HG03457 (cell line): ENCODE measurements at regions not wholly inside any gene's neighbourhood (a gene's known extent, or its start where the extent isn't known, plus 50 kb on each side); places are given as distances from the start of the nearest gene placed in this dataset.
A peak's percentile ranks its signal among the peaks of the same experiment; 100 is the strongest.

Experiments used
- ATAC-seq: cut with Tn5 transposase; IDR thresholded peaks from one replicate; pipeline ENCODE4 v1.9.1; 2021; ENCODE audit warnings: moderate number of reproducible peaks; ENCODE audit not compliant: unreplicated experiment

DNA sequence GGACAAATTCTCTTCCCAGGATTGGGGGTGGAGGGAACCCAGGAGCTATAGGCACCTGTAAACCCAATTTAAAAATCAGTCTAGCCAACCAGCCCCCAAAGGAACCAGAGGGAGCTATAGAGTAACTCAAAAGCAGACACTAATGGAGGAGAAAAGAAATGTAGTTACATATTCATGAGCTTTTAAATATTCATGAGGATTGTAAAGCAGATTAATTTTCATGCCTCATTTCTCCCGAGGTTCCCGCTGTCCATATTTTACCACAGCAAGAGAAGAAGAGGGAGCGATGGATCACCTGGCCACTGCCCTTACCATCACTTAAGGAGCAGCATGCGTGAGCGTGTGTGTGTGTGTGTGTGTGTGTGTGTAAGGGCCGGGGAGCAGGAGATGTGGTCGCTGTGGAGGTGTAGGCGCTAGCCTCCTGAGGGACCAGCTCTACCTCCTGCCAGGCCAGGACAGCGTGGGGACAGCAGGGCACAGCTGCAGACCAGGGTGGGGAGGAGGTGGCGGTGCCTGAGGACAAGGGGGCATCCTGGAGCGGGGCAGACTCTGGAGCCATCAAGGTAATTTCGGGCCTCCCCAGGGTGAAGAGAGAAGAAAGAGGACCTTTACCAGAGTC, 100.7 kb upstream of the THY1 start:
- ATAC-seq, result no peak

GRCh38 chr11:119522609-119523008, 99.6 kb upstream of the THY1 start:
- ATAC-seq, result no peak

GRCh38 chr11:119521551-119521950, 98.6 kb upstream of the THY1 start:
- no peak for ATAC-seq

DNA sequence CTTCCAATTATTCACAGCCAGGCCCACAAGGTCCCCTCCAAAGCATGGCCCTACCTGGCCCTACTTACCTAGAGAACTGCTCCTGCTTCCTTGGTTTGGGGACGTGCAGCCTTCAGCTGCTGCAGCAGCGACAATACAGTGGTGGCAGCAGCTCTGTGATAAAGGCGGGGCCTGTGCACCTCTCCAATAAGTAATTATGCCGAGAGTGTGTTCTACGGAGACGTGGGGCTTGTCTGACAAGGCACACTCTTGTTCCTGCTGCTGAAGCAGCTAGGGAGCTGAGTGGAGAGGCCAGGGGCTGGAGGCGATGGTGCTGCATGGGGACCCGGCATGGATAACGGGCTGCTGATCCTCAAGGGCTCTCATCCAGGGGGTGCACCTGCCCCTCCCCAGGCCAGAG, 98.0 kb upstream of the THY1 start:
- no peak for ATAC-seq

- ATAC-seq, result no peak
Measured at GRCh38 chr11:119520400-119520799, 97.4 kb upstream of the THY1 start.

- no peak for ATAC-seq
Measured at GRCh38 chr11:119519796-119520195, 96.8 kb upstream of the THY1 start.

- no peak for ATAC-seq
Measured at GRCh38 chr11:119518746-119519730, 96.1 kb upstream of the THY1 start.

- no peak for ATAC-seq
Measured at GRCh38 chr11:119515771-119516400, 92.9 kb upstream of the THY1 start.

DNA sequence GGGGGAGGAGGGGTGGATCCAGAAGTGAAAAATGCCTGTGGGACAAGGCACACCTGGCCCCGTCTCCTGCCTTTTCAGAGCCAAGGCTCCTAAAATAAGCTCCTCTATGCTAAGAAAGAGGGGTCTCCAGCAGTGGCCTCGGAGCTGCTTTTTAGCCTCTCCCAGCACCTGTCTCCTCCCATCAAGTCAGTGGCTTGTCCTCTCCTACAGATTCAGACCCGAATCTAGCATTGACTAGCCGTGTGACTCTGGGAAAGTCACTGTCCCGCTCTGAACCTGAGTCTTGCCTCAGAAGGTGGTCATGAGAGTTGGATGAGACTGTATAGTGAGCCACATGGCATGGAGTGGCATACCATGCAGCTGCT, 90.8 kb upstream of the THY1 start:
- no peak for ATAC-seq

DNA sequence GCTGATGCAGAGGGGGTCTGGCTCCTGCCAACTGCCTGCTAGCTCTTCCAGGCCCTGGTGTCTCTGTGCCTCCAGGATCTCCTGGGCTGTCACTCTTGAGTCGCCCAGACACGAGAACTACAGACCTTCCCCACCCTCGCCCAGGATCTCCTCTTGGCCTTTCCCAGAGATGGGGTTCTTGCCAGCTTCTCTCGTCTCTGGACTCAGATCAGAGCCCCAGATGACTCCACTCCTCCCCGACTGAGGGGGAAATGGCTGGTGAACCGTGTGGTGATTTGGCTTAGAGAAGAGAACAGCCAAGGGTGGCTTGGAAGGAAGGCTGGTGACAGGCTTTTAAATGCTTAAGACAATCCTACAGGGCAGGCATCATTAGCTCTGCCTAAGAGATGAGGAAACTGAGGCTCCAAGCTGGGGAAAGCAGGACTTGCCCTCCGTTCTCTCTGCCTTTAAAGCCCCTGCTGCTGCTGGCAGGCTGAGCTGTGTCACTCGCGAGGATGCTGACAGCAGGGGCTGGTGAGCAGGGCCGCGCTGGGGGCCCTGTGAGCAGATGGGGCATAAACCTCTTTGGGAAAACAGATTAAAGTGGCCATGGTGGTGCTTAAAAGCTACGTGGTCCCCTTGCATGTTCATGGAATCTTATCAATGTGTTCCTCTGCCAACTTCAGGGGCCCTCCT, 90.3 kb upstream of the THY1 start:
- no peak for ATAC-seq

- no peak for ATAC-seq
Measured at GRCh38 chr11:119512369-119512768, 89.4 kb upstream of the THY1 start.

GRCh38 chr11:119511614-119512306, 88.8 kb upstream of the THY1 start:
- no peak for ATAC-seq

GRCh38 chr11:119509969-119510401, 87.0 kb upstream of the THY1 start:
- ATAC-seq, result peak; percentile 75

DNA sequence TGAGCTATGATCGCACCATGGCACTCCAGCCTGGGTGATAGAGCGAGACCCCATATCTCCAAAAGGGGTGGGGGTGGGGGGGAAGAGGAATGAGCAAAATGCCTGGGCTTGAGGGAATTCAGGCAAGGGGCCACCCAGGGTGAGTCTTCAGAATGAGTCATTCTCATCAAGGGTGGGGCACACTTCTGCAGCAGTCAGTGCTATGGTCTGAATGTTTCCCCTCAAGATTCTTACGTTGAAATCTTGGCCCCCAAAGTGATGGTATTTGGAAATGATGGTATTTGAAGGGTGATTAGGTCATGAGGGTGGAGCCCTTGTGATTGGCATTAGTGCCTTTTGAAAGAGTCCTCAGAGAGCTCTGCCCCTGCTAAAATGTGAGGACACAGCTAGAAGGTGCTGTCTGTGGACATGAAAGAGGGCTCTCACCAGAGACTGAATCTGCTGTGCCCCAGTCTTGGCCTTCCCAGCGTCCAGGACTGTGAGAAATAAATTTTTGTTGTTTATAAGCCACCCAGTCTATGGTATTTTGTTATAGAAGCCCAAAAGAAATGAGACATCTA, 86.4 kb upstream of the THY1 start:
- no peak for ATAC-seq

- no peak for ATAC-seq
Measured at GRCh38 chr11:119506436-119506835, 83.5 kb upstream of the THY1 start.

- no peak for ATAC-seq
Measured at GRCh38 chr11:119505861-119506260, 82.9 kb upstream of the THY1 start.

DNA sequence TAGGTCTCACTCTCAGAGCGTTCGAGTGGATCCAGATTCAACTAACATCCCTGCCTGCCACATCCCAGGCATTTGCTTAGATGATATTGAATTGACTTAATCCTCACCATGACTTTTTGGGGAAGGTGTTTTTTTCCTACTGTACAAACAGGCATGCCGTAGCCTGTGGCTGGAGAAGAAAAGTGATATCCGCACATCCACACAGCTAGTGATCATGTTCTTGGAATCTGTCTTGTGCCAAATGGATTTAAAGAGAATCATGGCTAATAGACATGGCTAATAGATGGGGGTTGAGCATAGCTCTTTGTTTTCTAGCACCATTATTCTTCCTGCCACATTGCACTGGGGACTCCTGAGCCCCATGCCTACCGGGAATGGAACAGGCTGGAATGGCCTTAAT, 82.1 kb upstream of the THY1 start:
- no peak for ATAC-seq

GRCh38 chr11:119504371-119504770, 81.4 kb upstream of the THY1 start:
- ATAC-seq, result no peak

GRCh38 chr11:119501777-119502405, 78.9 kb upstream of the THY1 start:
- ATAC-seq, result no peak

DNA sequence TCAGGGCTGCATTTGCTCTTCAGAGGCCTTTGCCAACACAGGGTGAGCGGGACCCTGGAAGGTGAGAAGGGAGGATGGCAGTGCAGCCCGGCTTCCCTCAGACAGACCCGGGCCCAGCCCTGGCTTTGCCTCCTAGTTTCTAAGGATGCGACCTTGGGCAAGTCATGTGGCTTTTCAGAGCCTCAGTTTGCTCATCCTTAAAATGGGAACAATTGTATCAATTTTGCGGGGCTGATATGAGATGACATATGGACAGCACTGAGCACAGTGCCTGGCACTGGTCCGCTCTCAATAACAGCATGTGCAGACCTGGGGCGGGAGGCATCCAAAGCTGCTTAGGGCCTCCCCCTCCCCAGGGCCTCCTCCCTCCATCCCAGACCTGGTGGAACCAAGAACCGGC, 74.7 kb upstream of the THY1 start:
- ATAC-seq, result no peak
